ENCODE measurements at regions not wholly inside any gene's neighbourhood (a gene's known extent, or its start where the extent isn't known, plus 50 kb on each side); places are given as distances from the start of the nearest gene placed in this dataset.

GRCh38 chr6:97865612-97866011 lies 582.6 kb upstream of the MMS22L start:
- Histone ChIP-seq H3K27me3 (no peaks in the 10 kb centered on the region), H3K4me1 (no peaks in the 10 kb centered on the region), H3K36me3 (no peaks in the 10 kb centered on the region), H3K9me3 (no peaks in the 10 kb centered on the region), H3K4me3 (ENCODE audit: low read depth, low read length) (no peak overlapping the region)
- no peak for TF ChIP-seq CTCF (IDR thresholded peaks at IDR 0.05; ENCODE audit: low read depth, low read length)
- no peak for DNase-seq

- Histone ChIP-seq H3K9me3 (no peaks in the 10 kb centered on the region), H3K36me3 (no peaks in the 10 kb centered on the region), H3K4me1 (no peaks in the 10 kb centered on the region), H3K4me3 (ENCODE audit: low read depth, low read length) (no peak overlapping the region), H3K27me3 (no peaks in the 10 kb centered on the region)
- DNase-seq: no peak
- TF ChIP-seq CTCF (IDR thresholded peaks at IDR 0.05; ENCODE audit: low read depth, low read length): no peak
Observed at GRCh38 chr6:97866616-97867015, 583.6 kb upstream of the MMS22L start.

- H3K4me3 ChIP-seq (ENCODE audit: low read depth, low read length): no peak overlapping the region
- no peaks in the 10 kb centered on the region for H3K36me3 ChIP-seq
- H3K4me1 ChIP-seq: no peaks in the 10 kb centered on the region
- H3K9me3 ChIP-seq: no peaks in the 10 kb centered on the region
- no peak for DNase-seq
- H3K27me3 ChIP-seq: no peaks in the 10 kb centered on the region
- TF ChIP-seq CTCF (IDR thresholded peaks at IDR 0.05; ENCODE audit: low read depth, low read length): no peak
Observed at GRCh38 chr6:97867177-97867576, 584.2 kb upstream of the MMS22L start.

- TF ChIP-seq CTCF (IDR thresholded peaks at IDR 0.05; ENCODE audit: low read depth, low read length): no peak
- DNase-seq: no peak
- H3K4me3 ChIP-seq (ENCODE audit: low read depth, low read length): no peak overlapping the region
Observed at GRCh38 chr6:97870273-97870672, 587.3 kb upstream of the MMS22L start.

GRCh38 chr6:97876711-97877110 lies 593.7 kb upstream of the MMS22L start:
- no peaks in the 10 kb centered on the region for H3K27me3 ChIP-seq
- DNase-seq: no peak
- no peaks in the 10 kb centered on the region for H3K36me3 ChIP-seq
- H3K9me3 ChIP-seq: no peaks in the 10 kb centered on the region
- TF ChIP-seq CTCF (IDR thresholded peaks at IDR 0.05; ENCODE audit: low read depth, low read length): no peak
- H3K4me1 ChIP-seq: no peaks in the 10 kb centered on the region
- H3K4me3 ChIP-seq (ENCODE audit: low read depth, low read length): no peak overlapping the region

More at GRCh38 chr6:97870273-97870672, 587.3 kb upstream of the MMS22L start:
- Histone ChIP-seq H3K9me3 (no peaks in the 10 kb centered on the region), H3K36me3 (no peaks in the 10 kb centered on the region), H3K4me1 (no peaks in the 10 kb centered on the region), H3K27me3 (no peaks in the 10 kb centered on the region)

GRCh38 chr6:97882755-97883154 lies 599.7 kb upstream of the MMS22L start:
- no peaks in the 10 kb centered on the region for H3K27me3 ChIP-seq
- no peak overlapping the region for H3K4me3 ChIP-seq (ENCODE audit: low read depth, low read length)
- H3K36me3 ChIP-seq: no peaks in the 10 kb centered on the region
- no peak for TF ChIP-seq CTCF (IDR thresholded peaks at IDR 0.05; ENCODE audit: low read depth, low read length)
- no peak for DNase-seq
- peaks cover 3% of the 10 kb centered on the region; the same call in 1 of the 2 replicates for H3K4me1 ChIP-seq
- no peaks in the 10 kb centered on the region for H3K9me3 ChIP-seq
